ENCODE measurements at regions not wholly inside any gene's neighbourhood (a gene's known extent, or its start where the extent isn't known, plus 50 kb on each side); places are given as distances from the start of the nearest gene placed in this dataset.

- TF ChIP-seq ATF4 (CRISPR knock-in tag; IDR thresholded peaks at IDR 0.05) (no peak), TAF7 (tag; IDR thresholded peaks at IDR 0.05) (no peak), ZNF12 (CRISPR knock-in tag; IDR thresholded peaks at IDR 0.05) (no peak), HDAC6 (IDR thresholded peaks at IDR 0.05; ENCODE audit: low read depth, low read length) (no peak), FOXK2 (conservative IDR thresholded peaks at IDR 0.05 in 1 of 2, IDR thresholded peaks at IDR 0.05 in 1 of 2; ENCODE audit: low read depth in 2 of 2) (no peak), SRSF1 (IDR thresholded peaks at IDR 0.05; ENCODE audit: low read depth, low read length) (no peak), TSHZ1 (CRISPR knock-in tag; IDR thresholded peaks at IDR 0.05) (no peak), USF2 (CRISPR knock-in tag; IDR thresholded peaks at IDR 0.05) (no peak), POLR2A (conservative IDR thresholded peaks at IDR 0.05) (no peak), DIDO1 (tag; IDR thresholded peaks at IDR 0.05; ENCODE audit: low read depth) (no peak), WHSC1 (IDR thresholded peaks at IDR 0.05; ENCODE audit: low read length) (no peak), MAX (CRISPR knock-in tag; IDR thresholded peaks at IDR 0.05) (no peak)
Observed at GRCh38 chr3:22209578-22209977, 458.6 kb upstream of the ZNF385D start.
